ENCODE measurements at regions not wholly inside any gene's neighbourhood (a gene's known extent, or its start where the extent isn't known, plus 50 kb on each side); places are given as distances from the start of the nearest gene placed in this dataset.

DNA sequence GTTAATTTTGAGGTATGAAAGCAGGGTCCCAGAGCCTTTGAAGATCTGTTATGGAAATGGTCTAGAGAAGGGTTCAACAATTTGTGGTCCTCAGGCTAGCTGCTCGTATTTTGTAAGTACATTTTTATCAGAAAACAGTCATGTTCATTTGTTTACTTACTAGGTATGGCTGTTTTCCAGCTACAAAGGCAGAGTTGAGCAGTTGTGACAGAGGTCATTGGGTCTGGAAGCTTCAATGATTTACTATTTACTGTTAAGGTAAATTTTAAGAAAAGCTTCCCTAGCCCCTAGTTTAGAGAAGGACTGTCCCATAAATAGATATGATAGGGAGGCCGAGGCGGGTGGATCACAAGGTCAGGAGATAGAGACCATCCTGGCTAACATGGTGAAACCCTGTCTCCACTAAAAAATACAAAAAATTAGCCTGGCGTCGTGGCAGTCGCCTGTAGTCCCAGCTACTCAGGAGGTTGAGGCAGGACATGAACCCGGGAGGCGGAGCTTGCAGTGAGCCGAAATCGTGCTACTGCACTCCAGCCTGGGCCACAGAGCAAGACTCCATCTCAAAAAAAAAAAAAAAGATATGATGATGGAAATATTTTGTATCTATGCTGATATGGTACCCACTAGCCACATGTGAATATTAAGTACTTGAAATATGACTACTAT is 538.4 kb upstream of the CITED2 start:
- TF ChIP-seq POLR2AphosphoS5 (IDR thresholded peaks at IDR 0.05), result no peak
- TF ChIP-seq POLR2A (IDR thresholded peaks at IDR 0.05), result no peak
- TF ChIP-seq, protein P1, sequence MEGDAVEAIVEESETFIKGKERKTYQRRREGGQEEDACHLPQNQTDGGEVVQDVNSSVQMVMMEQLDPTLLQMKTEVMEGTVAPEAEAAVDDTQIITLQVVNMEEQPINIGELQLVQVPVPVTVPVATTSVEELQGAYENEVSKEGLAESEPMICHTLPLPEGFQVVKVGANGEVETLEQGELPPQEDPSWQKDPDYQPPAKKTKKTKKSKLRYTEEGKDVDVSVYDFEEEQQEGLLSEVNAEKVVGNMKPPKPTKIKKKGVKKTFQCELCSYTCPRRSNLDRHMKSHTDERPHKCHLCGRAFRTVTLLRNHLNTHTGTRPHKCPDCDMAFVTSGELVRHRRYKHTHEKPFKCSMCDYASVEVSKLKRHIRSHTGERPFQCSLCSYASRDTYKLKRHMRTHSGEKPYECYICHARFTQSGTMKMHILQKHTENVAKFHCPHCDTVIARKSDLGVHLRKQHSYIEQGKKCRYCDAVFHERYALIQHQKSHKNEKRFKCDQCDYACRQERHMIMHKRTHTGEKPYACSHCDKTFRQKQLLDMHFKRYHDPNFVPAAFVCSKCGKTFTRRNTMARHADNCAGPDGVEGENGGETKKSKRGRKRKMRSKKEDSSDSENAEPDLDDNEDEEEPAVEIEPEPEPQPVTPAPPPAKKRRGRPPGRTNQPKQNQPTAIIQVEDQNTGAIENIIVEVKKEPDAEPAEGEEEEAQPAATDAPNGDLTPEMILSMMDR (IDR thresholded peaks at IDR 0.05), result no peak
